LNCAP (cell line): ENCODE measurements at regions not wholly inside any gene's neighbourhood (a gene's known extent, or its start where the extent isn't known, plus 50 kb on each side); places are given as distances from the start of the nearest gene placed in this dataset.

ENCODE experiments used
- CTCF ChIP-seq: fragments of 450-650 bp; IDR thresholded peaks from 2 replicates; pipeline ENCODE4 v1.5.1; 2017; ENCODE audit warnings: mild to moderate bottlenecking

GRCh38 chr2:126754240-126755004 lies 98.5 kb downstream of the GYPC start:
- TF ChIP-seq CTCF: no peak

GRCh38 chr2:126756125-126756524 lies 100.2 kb downstream of the GYPC start:
- no peak for TF ChIP-seq CTCF

- TF ChIP-seq CTCF: no peak
Observed at GRCh38 chr2:126761256-126761980, 105.5 kb downstream of the GYPC start.

GRCh38 chr2:126761981-126762878 lies 106.3 kb downstream of the GYPC start:
- no peak for TF ChIP-seq CTCF

GRCh38 chr2:126764686-126765265 lies 108.8 kb downstream of the GYPC start:
- no peak for TF ChIP-seq CTCF

GRCh38 chr2:126765395-126765794 lies 109.4 kb downstream of the GYPC start:
- no peak for TF ChIP-seq CTCF

- no peak for TF ChIP-seq CTCF
Observed at GRCh38 chr2:126766295-126766968, 110.5 kb downstream of the GYPC start.
